Esophagus mucosa (tissue), 1 donor: ENCODE measurements at regions not wholly inside any gene's neighbourhood (a gene's known extent, or its start where the extent isn't known, plus 50 kb on each side); places are given as distances from the start of the nearest gene placed in this dataset.

ENCODE experiments used
- ATAC-seq: fragments of 200-7000 bp; cut with Tn5 transposase; one replicate; pipeline ENCODE4 v1.9.1; 2020
- donor health status: DM: yes; HTN: yes; CAD: no.

DNA sequence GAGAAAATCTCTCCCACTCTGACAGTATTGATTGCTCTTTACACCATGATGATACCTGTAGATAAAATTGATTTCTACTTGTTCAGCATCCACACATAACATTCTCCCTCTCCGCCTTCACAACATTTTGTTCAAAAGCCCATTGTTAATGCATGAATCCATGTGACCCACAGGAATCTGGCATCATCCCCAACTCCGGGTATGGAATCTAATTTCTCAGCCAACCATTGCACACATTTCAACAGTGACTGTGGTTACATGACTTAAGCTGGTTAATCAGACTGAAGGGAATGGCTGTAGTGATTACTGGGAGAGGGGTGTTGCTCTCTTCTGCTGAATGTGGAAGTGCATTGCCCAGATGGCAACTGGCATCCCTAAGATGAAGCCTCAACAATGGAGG is 161.4 kb upstream of the C16orf82 start:
- no peak for ATAC-seq

DNA sequence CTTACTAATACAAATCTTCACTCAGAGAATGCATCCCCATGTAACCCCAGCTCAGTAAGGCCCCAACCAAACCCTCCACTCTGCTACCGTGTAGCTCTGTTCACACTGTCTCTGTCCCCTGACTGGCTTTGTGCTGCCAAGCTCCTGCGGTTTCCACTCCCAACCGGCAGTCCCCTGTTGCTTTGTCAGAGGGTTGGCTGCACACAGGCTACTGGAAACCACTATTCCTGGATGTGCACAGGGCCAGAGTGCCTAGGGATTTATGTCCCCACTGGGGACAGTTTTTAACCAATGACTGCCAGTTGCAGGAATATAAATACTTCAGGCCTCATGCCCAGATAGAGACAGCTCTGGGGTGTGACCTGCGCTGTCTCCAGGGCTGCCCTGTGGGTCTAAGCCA is 157.1 kb upstream of the C16orf82 start:
- no peak for ATAC-seq

DNA sequence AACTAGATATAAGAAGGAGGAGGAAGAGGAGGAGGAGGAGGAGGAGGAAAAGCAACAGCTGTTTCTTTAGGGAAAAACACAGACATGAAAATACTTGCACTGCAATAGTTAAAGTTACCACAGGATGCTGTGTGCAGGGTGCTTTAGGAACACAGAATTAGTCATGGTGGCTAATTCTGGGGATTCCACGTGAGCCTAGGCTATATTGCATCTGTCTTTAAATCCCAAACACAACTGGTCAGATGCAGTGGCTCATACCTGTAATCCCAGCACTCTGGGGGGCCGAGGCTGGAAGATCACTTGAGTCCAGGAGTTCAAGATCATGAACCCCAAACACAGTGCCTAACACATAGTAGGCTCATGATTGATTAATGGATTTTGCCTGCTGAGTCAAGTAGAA is 155.3 kb upstream of the C16orf82 start:
- no peak for ATAC-seq

DNA sequence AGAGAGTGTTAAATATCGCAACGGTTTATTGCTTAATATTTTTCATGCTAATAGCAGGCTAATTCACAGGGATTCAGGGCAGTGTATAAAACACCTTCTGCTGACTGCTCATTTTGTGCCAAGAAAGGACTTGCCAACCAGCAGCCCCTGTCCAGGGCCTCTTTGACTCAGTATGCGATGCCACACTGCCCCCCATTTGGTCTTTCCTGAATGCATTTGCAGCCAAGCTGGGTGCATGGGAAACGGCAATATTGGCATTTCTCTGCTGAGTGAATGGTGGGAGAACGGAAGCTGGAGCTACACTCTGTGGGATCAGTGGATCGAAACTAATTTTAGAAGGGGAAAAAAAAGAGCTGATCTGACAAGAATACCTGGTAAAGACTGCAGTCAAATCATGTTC is 152.9 kb upstream of the C16orf82 start:
- no peak for ATAC-seq

DNA sequence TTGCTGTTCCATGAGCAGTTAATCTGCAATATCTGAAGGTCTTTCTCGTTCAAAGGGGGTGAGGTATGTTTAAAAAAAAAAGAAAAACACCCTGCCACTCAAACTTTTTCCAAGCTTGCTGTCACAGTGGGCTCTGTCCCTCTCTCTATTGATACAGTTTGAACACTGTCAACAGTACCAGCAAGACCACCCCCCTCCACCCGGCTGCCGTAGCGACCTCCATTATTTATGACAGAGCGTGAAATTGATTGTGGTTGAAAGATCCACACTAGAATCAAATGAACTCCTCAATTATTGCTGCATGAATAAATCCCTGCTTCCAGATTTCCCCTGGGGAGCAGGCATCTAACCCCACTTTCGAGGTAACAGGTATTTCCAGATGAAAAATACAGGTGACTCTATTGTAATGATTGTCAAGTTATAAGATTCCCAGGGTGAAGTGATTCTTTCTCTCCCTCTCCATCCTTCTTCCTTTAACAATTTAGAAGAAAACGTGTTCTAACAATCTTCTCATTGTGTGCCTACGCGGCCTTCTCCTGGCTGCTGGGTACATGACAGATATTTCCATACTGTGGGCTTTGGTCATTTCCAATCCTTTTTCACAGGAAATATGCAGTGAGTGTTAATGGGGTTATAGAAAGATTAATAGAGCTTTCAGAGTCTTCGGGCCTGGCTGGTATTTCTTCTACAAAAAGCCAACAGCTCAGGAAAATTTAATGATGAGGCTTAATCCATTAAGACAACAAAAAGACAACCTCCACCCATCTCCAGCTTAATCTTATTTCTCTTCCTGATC is 135.7 kb upstream of the C16orf82 start:
- no peak for ATAC-seq

DNA sequence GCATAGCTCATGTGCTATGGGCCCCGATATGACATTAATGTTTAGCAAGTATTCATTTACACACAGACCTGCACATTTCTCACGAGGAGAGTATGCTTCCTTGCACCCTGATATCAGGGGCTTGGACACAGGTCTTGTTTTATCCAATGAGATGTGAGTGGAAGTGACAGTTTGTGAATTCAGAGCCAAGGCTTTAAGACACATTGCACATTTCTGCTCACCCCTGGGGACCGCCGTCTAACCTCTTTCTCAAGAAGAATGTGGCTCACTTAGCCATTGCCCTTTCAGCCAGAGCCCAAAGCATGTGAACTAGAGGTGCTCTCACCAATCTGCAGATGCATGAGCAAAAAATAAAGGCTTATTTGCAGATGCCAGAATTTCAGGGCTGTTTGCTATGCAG is 116.1 kb upstream of the C16orf82 start:
- no peak for ATAC-seq

DNA sequence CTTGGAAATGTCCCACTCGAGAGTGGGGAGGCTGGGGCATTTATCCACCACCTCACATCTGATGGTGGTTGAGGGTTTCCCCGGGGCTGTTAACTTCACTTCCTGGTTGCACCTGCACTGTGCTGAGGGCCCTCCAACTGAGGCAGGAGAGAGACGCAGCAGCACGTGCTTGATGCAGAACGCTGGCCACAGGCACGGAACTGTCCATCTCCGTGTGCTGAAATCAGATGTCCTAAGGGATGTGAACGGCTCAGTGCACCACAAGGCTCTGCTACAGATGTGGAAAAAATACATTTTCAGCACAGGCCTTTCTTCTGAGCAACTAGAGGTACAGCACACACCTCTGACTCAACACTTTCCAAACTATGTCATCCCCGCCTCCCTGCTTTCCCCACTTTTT is 114.8 kb upstream of the C16orf82 start:
- no peak for ATAC-seq

DNA sequence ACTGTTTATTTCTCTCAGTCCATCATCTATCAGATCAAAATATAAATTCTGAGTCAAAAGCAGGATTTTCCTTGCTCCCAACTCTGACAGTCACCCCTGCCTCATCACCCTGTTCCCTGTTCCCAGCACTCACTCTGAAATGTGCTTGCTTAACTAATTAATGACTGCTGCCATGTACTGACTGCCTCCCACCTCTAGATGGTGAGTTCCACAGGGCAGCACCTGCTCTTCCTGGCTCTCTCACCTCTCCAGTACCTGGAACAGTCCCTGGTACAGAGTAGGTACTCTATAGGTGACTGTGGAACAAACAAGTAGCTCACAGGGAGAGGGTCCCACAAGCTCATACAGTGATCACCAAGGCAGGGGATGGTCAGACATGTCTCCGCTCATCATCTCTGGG is 114.3 kb upstream of the C16orf82 start:
- no peak for ATAC-seq

DNA sequence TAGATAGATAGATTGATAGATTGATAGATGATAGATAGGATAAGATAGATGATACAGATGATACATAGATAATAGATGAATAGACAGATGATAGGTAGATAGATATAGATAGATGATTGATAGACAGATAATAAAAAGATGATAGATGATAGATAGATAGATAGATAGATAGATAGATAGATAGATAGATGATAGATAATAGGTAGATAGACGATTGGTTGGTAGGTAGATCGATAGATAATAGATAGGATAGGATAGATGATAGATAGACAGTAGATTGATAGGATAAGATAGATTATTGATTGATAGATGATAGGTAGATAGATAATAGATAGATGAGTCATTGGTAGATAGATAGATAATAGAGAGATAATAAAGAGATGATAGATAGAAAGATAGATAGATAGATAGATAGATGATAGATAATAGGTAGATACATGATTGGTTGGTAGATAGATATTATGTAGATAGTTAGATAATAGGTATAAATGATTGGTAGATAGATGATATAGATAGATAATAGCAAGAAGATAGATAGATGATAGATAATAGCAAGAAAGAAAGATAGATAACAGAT is 109.4 kb upstream of the C16orf82 start:
- ATAC-seq, result no peak

DNA sequence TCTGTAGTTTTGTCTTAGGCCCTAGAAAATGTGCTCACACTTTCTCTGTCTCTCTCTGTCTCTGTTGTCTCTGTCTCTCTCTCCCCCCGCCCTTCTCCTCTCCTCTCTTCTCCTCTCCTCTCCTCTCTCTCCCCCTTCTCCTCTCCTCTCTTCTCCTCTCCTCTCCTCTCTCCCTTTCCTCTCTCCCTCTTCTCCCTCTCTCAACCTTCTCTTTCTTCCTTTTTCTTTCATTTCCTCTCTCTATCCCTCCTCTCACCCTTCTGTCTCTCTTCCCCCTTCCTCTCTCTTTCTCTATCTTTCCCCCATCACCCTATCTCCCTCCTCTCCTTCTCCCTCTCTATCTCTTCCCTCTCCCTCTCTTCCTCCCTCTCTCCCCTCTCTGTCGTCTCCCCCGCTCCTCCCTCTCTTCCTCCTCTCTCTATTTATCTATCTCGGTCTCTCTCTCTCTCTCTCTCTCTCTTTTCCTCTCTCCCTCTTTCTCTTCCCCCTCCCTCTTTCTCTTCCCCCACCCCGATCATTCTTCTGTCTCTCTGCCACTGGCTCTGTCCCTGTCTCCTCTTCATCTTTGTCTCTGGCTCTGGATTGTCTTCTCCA is 107.2 kb upstream of the C16orf82 start:
- ATAC-seq, result no peak

DNA sequence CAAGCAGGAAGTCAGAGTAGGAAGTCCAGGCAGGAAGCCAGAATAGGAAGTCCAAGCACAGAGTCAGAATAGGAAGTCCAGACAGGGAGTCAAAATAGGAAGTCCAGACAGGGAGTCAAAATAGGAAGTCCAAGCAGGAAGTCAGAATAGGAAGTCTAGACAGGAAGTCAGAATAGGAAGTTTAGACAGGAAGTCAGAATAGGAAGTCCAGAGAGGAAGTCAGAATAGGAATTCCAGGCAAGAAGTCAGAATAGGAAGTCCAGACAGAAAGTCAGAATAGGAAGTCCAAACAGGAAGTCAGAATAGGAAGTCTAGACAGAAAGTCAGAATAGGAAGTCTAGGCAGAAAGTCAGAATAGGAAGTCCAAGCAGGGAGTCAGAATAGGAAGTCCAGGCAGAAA is 105.3 kb upstream of the C16orf82 start:
- no peak for ATAC-seq

DNA sequence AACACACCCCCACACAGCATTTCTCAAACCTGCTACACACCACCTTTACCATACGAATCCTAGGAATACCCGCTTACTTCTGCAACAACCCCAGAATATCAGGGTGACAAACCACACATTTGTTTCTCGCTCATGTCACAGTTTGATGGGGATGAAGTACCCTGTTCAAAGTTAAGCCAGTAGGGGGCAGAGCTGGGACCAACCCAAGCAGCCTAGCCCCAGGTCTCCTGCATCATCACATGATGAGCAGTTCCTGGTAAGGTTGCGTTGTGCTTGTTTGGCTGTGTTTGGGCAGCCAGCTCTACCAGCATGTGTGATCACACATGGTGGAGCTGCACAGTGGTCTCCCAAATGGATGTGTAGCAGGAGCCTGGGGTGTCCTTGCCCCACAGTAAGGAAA is 103.6 kb upstream of the C16orf82 start:
- ATAC-seq, result no peak

DNA sequence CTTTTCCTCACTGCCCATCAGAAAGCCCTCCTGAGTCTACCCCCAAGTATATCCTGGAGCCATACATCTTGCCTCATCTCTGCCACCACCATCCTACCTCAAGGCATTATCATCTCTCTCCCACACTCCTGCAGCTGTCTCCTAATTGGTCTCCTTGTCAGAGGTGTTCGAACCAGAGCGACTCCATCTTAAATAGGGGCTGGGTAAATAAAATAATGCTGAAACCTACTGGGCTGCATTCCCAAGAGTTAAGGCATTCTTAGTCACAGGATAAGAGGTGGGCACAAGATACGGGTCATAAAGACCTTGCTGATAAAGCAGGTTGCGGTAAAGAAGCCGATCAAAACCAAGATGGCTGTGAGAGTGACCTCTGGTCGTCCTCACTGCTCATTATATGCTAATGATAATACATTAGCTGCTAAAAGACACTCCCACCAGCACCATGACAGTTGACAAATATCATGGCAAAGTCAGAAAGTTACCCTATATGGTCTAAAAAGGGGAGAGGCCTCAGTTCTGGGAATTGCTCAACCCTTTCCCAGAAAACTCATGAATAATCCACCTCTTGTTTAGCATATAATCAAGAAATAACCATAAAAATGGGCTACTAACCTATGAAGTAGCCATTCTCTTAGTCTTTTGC is 97.0 kb upstream of the C16orf82 start:
- ATAC-seq, result no peak

DNA sequence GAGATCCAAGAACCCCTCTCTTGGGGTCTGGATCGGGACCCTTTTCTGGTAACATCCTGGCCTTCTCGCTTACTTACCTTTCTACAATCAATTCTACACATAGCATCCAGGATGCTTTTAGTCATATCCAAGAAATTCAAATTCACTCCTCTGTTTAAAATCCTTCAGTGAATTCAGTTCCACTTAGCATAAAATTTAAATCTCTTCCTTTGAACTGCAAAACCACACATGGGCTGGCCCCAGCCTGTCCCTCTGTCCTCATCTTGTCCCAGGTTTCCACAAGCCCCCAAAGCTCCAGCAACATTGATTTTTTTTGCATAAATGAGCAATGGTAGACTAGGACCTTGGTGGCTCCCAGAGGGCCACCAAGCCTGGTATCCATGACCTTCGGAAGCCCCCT is 96.4 kb upstream of the C16orf82 start:
- no peak for ATAC-seq

DNA sequence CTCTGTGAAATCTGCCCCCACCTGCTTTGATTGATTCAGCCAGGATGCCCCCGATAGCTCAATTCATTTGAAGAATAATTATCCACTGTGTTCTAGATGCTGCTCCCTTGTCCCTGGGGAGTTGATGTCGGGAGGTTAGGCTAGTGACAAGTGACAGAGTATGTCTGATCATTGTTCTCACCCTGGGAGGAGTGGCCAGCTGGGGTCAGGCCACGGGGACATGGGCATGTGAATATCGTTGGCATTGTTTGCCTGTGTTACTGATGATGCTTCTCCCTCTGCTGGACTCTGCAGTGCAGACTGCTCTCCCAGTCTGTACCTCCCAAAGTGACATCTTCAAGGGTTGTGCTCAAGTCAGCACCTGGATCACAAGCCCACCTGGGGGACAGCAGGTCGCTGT is 89.9 kb upstream of the C16orf82 start:
- no peak for ATAC-seq

DNA sequence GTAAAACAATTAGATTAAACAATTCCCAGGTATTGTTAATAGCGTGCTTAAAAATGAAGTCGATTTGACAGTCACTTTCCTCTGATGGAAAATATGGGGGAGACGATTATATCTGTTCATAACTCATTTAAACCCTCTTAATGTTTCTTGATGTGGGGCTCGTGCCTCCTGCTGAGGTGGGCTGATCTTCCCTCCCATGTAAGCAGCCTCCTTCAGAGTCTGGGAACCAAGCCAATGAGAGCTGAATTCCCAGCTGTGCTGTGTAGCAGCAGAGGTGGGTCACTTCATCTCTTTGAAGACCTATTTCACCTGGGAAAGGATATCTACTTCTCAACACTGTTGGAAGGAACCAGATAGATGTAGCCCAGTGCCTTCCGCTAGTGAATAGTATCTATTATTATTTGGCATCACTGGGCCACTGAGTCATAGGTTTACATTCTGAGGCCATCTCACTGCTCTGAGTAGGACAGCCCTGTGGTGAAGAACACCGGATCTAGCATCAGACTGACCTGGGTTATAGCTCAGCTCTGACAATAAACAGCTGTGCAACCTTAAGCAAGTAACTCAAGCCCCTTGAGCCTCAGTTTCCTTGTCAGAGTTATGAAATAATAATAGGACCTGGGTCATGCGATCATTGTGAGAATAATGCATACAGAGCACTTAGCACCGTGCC is 85.3 kb upstream of the C16orf82 start:
- no peak for ATAC-seq

DNA sequence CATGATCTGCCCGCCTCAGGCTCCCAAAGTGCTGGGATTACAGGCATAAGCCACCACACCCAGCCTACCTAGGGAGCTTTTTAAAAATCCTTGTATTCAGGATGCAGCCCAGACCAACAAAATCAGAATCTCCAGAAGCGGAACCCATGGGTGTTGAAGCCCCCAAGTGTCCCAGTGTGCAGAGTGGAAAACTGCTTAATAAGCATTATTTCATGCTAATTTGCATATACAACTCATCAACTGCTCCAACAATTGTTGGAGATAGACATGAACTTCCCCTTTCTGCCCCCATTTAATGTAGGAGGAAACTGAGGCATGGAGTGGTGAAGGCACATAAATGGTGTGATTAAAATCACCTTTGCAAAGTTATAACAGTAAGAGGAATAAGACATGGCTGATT is 84.3 kb upstream of the C16orf82 start:
- ATAC-seq, result no peak

DNA sequence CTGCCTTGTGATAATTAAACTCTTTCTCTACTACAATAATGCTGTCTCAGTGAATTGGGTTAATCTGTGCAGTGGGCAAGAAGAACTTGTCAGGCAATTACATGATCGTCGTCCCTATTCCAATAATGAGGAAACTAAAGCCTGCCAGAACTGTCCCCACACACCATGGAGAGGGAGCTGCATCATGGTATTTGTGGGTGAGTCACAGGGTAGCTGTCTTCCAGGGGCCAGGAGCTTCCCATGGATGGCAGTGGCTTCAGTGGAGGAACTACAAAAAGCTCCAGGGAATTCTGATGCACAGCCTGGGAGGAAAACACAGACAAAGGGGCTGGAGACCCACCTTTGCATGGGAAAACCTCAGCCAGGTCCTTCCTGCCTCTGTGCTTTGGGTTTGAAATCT is 83.3 kb upstream of the C16orf82 start:
- ATAC-seq, result no peak

DNA sequence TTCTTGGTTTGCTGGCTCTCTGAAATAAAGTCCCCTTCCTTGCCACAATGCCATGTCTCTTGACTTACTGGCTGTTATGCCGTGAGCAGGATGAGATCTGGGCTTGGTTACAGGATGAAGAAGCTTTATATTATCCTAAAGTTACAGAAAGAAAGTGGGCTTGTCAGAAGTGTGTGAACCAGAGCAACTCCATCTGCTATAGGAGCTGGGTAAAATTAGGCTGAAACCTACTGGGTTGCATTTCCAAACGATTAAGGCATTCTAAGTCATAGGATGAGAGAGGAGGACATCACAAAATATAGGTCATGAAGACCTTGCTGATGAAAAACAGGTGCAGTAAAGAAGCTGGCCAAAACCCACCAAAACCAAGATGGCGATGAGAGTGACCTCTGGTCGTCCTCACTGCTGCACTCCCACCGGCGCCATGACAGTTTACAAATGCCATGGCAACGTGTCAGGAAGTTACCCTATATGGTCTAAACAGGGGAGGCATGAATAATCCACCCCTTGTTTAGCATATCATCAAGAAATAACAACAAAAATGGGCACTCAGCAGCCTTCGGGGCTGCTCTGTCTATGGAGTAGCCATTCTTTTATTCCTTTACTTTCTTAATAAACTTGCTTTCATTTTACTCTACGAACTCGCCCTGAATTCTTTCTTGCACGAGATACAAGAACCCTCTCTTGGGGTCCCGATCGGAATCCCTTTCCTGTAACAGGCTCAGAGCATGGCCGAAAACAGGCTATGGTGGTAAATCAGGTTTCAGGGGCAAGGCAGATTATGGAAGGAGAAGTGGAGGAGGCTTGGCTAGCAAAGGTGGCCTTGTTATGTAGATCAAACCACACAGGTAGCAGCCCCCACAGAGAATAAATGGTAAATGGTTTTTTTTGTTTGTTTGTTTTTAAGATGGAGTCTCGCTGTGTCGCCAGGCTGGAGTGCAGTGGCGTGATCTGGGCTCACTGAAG is 81.3 kb upstream of the C16orf82 start:
- no peak for ATAC-seq

DNA sequence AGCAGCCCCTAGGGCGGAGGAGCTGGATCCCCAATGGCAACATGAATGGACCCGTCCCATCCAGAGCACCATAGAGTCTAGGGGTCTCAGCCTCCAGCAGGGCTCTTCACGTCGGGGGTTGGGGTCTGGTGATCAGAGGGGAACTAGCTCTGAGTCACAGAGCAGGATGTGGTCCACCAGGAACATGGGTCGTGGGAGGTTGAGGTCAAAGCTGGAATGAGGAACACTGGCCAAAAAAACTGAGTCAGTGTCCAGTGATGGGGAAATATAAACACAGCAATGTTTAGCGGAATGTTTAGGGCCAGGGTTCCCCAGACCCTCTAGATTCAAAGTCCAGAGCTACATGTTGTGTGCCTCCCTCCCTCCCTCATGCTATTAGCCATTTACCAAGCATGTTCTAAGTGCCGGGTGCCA is 79.1 kb upstream of the C16orf82 start:
- ATAC-seq, result no peak

DNA sequence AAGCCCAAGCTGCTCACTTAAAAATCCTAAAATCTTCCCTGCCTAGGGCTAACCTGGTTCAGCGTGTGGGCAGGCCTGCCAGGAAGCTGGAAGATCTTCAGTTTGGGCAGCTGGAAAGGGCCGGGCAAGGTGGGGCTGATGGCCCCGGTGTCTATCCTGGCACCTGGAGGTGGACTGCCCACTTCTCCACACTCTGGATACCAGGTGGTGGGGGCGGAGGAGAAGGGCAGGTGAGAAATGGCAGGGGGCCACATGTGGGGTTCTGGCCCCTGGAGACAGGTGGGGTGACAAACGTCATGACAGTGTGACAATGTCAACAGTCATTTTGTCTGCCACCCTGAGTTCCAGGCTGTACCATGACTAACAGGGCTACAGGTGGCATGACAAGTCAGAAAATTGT is 78.5 kb upstream of the C16orf82 start:
- no peak for ATAC-seq
